HG03457 (cell line): ENCODE measurements at regions not wholly inside any gene's neighbourhood (a gene's known extent, or its start where the extent isn't known, plus 50 kb on each side); places are given as distances from the start of the nearest gene placed in this dataset.

Experiments used
- ATAC-seq: cut with Tn5 transposase; IDR thresholded peaks from one replicate; pipeline ENCODE4 v1.9.1; 2021; ENCODE audit warnings: moderate number of reproducible peaks; ENCODE audit not compliant: unreplicated experiment

GRCh38 chr9:16092142-16093091, 539.6 kb downstream of the CCDC171 start:
- ATAC-seq = no peak

- no peak for ATAC-seq
These were observed 545.5 kb downstream of the CCDC171 start for GRCh38 chr9:16098306-16098705.

GRCh38 chr9:16099732-16100536, 547.1 kb downstream of the CCDC171 start:
- no peak for ATAC-seq

DNA sequence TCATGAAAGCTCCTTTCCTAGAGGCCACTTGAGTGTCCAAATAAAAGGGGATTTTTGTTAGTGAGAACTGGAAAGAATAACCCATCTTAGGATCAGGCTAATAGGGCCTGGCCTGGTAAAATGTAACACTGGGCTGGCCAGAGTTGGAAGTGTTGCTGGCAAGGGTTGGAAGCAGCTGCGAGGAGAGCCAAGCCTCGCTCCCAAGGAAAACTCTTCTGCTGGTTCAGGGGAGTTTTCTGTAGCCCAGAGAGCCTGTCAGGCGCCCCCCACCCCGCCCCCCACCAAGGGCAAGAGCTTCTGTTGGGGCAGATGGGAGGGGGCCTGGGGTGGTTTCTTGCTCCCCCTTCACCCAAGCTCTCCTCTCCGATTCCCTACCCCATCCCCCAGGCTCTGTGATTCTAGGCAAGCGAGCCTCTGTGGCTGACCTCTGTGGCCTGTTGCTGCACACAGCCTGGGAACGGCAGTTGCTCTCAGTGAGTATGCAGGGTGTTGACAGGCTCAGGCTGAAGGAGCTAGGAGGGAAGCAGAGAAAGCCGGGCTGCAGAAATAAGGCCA, 547.8 kb downstream of the CCDC171 start:
- no peak for ATAC-seq

- no peak for ATAC-seq
These were observed 549.3 kb downstream of the CCDC171 start for GRCh38 chr9:16102154-16102553.

GRCh38 chr9:16103620-16104397, 551.0 kb downstream of the CCDC171 start:
- no peak for ATAC-seq

- ATAC-seq = no peak
These were observed 552.6 kb downstream of the CCDC171 start for GRCh38 chr9:16105168-16106020.

DNA sequence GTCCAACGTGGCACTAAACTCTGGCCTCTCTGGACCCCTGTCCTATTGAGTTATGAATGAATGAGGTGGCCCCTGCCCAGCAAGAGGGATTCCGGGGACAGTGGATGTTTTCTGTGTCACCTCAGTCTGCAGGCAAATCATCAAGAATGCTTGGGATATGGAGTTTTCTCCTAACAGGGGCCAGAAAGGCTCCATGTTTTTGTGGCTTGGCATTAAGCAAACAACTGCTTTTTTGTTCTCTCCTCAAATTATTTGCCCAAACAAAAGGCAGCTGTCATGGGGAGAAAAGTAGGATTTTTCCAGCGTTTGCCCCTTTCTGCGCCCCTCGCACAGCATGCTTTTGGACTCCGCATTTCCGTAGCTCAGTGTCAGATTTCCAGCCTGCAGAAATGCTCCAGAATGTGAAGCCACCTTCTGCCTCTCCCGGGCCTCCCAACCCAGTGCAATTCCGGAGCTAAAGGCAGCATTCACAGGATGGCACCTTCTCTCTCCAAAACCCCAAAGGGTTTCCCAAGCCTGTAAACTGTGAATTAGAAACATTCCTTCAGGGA, 553.3 kb downstream of the CCDC171 start:
- ATAC-seq = no peak

GRCh38 chr9:16112116-16112515, 559.3 kb downstream of the CCDC171 start:
- no peak for ATAC-seq

DNA sequence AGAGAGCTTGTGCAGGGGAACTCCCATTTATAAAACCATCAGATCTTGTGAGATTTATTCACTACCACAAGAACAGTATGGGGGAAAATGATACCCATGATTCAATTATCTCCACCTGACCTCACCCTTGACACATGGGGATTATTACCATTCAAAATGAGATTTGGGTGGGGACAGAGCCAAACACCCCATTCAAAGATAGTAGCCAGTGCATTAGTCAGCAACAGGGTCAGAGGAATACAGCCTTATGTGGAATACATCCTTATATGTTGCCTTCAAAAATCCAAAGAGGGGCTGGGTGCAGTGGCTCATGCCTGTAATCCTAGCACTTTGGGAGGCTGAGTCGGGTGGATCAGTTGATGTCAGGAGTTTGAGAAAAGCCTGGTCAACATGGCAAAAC, 563.2 kb downstream of the CCDC171 start:
- ATAC-seq = no peak

GRCh38 chr9:16118043-16118442, 565.2 kb downstream of the CCDC171 start:
- no peak for ATAC-seq

DNA sequence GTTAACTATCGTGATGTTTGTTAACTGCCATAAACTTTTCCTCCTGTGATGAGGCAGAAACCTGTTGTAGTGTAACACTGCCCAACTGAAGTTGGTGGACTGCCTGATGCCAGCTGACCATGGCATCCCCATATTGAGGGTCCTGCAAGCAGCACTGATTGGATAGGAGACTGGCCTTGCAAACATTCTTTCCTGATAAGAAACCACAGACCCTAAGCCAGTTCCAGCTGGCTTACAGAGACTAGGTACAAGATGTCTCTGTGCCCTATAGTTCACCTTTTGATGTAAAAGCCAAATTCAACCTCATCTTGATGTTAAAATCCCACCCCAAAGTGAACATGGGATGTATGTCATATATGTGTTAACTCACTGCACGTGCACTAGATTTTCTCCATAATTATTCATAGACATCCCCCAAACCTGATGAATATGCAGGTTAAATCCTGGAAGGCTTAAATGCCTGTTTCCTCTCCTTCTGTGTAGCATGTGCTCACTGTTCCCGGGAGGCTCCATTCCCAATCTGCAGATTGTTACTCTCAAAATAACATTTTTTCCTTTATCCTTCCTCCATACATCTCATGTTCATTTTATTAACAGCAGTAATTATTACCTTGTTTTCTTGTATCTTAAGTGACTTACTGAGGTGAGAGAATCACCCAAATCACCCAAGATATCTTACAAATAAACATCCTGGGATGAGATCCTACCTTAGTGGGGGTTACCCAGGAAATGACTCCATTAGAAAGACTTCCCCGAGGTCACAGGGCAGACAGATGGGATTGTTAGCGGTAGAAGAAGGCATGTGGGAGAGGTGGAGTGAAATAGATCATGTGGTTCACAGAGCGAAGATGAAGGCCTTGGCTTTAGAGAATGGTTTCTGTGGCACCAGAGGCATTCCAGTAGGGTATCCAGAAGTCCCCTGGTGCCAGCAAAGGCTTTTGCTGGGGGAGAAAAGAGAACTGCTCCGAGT, 566.7 kb downstream of the CCDC171 start:
- ATAC-seq = no peak

DNA sequence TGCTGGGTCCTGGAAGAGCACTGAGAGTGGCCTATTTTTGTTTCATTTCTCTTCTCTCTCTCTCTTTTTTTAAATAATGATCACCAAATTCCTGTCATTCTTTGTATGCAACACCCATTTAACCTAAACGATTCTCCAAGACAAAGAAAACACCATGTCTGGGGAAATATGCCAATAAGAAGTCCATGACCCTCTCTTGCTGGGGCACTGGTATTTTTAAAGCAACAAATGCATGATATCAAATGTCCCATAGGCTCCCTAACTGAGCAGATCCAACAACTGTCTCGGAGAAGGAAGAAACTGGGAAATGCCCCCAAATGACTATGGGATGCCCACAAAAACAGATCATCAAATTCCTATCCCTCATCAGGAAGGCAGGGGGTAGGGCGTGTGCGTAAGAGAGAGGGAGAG, 567.4 kb downstream of the CCDC171 start:
- ATAC-seq = no peak

DNA sequence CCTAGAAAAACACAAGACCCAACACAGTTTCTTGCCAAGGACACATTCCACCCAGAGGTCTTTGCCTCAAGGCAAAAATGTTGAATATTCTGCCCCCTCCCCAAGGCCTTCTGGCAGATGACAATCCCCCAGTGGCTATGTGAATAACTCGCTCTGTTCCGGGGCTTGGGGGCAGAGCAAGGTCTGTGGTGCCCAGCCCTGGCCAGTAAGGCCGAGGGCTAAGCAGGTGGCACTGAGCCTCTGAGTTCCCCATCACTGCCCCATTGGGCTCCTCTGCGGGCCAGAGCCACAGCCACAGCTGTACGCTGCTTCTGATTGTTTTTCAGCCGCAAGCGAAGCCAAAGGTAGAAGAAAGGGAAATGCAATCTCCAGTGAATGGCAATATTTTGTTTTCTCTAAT, 567.9 kb downstream of the CCDC171 start:
- no peak for ATAC-seq

DNA sequence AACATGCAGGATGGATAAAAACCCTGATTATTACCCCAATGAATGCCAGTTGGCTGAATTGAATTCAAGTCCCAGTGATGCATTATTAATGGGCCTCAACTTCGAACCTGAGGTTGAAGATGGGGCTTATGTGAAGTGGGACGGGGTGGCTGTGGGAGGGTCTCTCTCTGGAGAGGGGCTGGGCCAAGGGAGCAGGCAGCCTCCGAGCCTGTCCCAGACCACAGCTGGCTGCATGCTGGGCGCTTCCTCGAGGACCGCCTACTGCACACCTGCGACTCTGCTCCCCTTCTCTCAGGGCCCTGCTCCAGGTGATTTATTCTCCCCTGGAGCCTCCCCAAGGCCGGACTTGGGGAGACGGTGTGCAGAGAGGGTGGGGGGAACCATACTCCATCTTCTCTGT, 568.3 kb downstream of the CCDC171 start:
- ATAC-seq = no peak

DNA sequence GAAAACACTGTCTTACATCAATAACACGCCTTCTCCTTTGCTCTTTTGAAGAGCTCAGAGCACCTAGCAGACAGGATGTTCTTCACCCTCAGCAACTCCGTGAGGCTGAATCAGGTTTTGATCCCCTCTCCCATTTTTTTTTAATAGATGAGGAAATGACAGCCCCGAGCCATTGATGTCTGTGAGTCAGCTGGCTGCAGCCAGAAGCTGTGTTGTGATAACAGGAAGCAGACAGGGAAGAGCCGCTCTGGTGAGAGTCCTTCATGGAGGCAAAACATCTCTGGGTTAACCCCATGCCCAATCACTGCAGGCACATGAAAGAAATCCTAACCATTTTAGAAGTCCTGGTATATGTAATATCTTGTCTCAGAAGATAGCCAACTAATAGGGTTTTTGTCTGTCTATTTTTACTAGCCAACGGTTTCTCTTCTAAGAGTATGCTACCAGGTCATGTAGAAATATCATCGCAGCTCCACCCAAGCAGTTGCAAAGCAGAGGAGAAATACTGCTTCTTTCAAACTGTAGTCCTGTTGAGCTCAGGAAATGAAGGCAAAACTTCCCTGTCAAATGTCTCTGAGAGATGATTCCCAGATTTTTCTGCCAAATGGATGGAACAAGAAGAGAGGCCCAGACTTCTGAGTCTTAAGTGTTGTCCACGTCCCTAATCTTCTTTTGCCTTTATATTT, 568.9 kb downstream of the CCDC171 start:
- ATAC-seq = no peak

GRCh38 chr9:16125629-16126028, 572.8 kb downstream of the CCDC171 start:
- ATAC-seq = no peak

DNA sequence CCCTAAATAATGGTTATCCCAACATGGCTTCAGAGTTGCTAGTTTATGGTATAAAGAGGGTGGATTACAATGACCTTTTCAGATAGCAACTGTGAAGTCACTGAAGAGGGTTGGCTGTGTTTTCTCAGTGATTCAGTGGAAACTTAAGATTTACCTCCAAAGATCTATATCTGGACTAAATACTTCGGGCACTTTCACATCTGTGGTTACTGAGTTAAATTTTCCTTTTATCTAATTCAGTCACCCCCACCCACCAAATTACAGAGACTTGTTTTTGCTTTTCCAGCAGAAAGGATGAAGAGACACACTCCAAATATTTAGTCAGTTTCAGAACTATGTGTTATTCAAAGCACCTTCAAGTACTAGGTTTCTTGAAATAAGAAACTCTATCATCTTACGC, 573.2 kb downstream of the CCDC171 start:
- ATAC-seq = no peak
